ENCODE measurements at regions not wholly inside any gene's neighbourhood (a gene's known extent, or its start where the extent isn't known, plus 50 kb on each side); places are given as distances from the start of the nearest gene placed in this dataset.

GRCh38 chr10:78752221-78752620 lies 316.5 kb upstream of the ZMIZ1 start:
- TF ChIP-seq CTCF (IDR thresholded peaks at IDR 0.05) (no peak), POLR2A (IDR thresholded peaks at IDR 0.05) (no peak)

Data from right lobe of liver (tissue), 4 donors.